B cell (primary cell): ENCODE measurements at regions not wholly inside any gene's neighbourhood (a gene's known extent, or its start where the extent isn't known, plus 50 kb on each side); places are given as distances from the start of the nearest gene placed in this dataset.

ENCODE experiments used
- ATAC-seq: fragments of 200-7000 bp; cut with Tn5 transposase; one replicate; pipeline ENCODE4 v1.10.0; 2021; ENCODE audit warnings: low read depth, mild to moderate bottlenecking, moderate number of reproducible peaks, moderate library complexity
- CTCF ChIA-PET: fragments of 350-600 bp; sonication (Branson Sonifier 250); formaldehyde crosslinking; loops from one replicate; lab custom pipeline; 2021; ENCODE audit warnings: antibody characterized with exemption, inconsistent platforms; lab: Charles Lee
- POLR2A ChIA-PET: fragments of 350-600 bp; sonication (Branson Sonifier 250); formaldehyde crosslinking; loops from one replicate; lab custom pipeline; 2021; ENCODE audit warnings: antibody characterized with exemption; lab: Charles Lee
- DNase-seq: peaks from one replicate; pipeline ENCODE4 v3.0.0; 2013
- H2AFZ ChIP-seq: 2 replicates; pipeline ENCODE4 v1.6.1; 2012; ENCODE audit warnings: mild to moderate bottlenecking, low read depth, low read length; ENCODE audit not compliant: insufficient read depth, poor library complexity, severe bottlenecking
- H3K27ac ChIP-seq, 2 donors: 1 replicate in 1 of 2; 2 replicates in 1 of 2; pipeline ENCODE4 v1.5.1; 2012 to 2013; ENCODE audit warnings: low read length in 2 of 2, mild to moderate bottlenecking in 2 of 2, moderate library complexity in 1 of 2
- H3K27me3 ChIP-seq, 4 experiments: fragments of 200-600 bp in 1 of 4; sonication (generic) in 1 of 4; replicated peaks in 1 of 4; 1 replicate in 2 of 4; 2 replicates in 2 of 4; pipeline versions ENCODE4 v1.6.1 to v1.7.0; 2013 to 2016; ENCODE audit warnings: low read length in 3 of 4, mild to moderate bottlenecking in 2 of 4, mixed read lengths in 1 of 4, moderate library complexity in 1 of 4; ENCODE audit not compliant: insufficient read depth in 4 of 4, control insufficient read depth in 3 of 4; ENCODE audit errors: control extremely low read depth in 1 of 4
- H3K36me3 ChIP-seq, 2 experiments: replicated peaks in 1 of 2; 1 replicate in 1 of 2; 2 replicates in 1 of 2; pipeline versions ENCODE4 v1.6.1 to v1.7.1; 2013; ENCODE audit warnings: low read length in 1 of 2; ENCODE audit not compliant: insufficient read depth in 2 of 2, control insufficient read depth in 1 of 2; ENCODE audit errors: control extremely low read depth in 1 of 2, extremely low read depth in 1 of 2
- H3K4me1 ChIP-seq, 2 donors: fragments of 200-600 bp in 1 of 2; sonication (generic) in 1 of 2; 1 replicate in 1 of 2; 2 replicates in 1 of 2; pipeline versions ENCODE4 v1.5.1 to v1.6.1; 2013 to 2017; ENCODE audit warnings: low read length in 2 of 2; ENCODE audit not compliant: control insufficient read depth in 2 of 2, insufficient read depth in 2 of 2
- H3K4me2 ChIP-seq: replicated peaks from 2 replicates; pipeline ENCODE3; 2012; ENCODE audit warnings: mild to moderate bottlenecking, low read depth, low read length; ENCODE audit not compliant: poor library complexity, severe bottlenecking
- H3K4me3 ChIP-seq, 5 experiments: fragments of 200-600 bp in 1 of 5; sonication (generic) in 1 of 5; 1 replicate in 3 of 5; 2 replicates in 2 of 5; pipeline versions ENCODE4 v1.5.1 to v1.7.0; 2011 to 2016; ENCODE audit warnings: low read length in 4 of 5, mild to moderate bottlenecking in 4 of 5, low read depth in 2 of 5, control low read depth in 1 of 5, moderate library complexity in 1 of 5; ENCODE audit not compliant: insufficient read depth in 1 of 5; ENCODE audit errors: control extremely low read depth in 1 of 5, extremely low read depth in 1 of 5
- H3K79me2 ChIP-seq: fragments of 200-600 bp; sonication (generic); one replicate; pipeline ENCODE4 v1.6.0; 2016; ENCODE audit warnings: low read length; ENCODE audit not compliant: control insufficient read depth, insufficient read depth
- H3K9ac ChIP-seq: fragments of 200-600 bp; sonication (generic); 2 replicates; pipeline ENCODE4 v1.6.1; 2017; ENCODE audit warnings: mild to moderate bottlenecking, low read length, moderate library complexity
- H3K9me3 ChIP-seq, 3 donors: one replicate each; pipeline versions ENCODE4 v1.6.1 to v1.7.1; 2013; ENCODE audit warnings: low read length in 2 of 3; ENCODE audit not compliant: control insufficient read depth in 2 of 3, insufficient read depth in 1 of 3; ENCODE audit errors: control extremely low read depth in 1 of 3
- H4K20me1 ChIP-seq: 2 replicates; pipeline ENCODE4 v1.6.0; 2012; ENCODE audit warnings: mild to moderate bottlenecking, low read length; ENCODE audit not compliant: insufficient read depth, control insufficient read depth, poor library complexity, severe bottlenecking
- H3K27ac Mint-ChIP-seq: one replicate; pipeline ENCODE4 v1.8.0; 2021; ENCODE audit warnings: mixed read lengths
- H3K27me3 Mint-ChIP-seq: one replicate; pipeline ENCODE4 v1.8.0; 2021; ENCODE audit warnings: mixed read lengths
- H3K4me1 Mint-ChIP-seq: one replicate; pipeline ENCODE4 v1.8.0; 2021; ENCODE audit warnings: mixed read lengths
- H3K4me3 Mint-ChIP-seq: one replicate; pipeline ENCODE4 v1.8.0; 2021; ENCODE audit warnings: mixed read lengths
- H3K9me3 Mint-ChIP-seq: one replicate; pipeline ENCODE4 v1.8.0; 2022; ENCODE audit warnings: mixed read lengths; ENCODE audit not compliant: insufficient read depth
- EZH2 ChIP-seq: IDR thresholded peaks from 2 replicates; pipeline ENCODE4 v1.6.1; 2012; ENCODE audit warnings: borderline replicate concordance, low read depth, mild to moderate bottlenecking, moderate library complexity, low read length; ENCODE audit not compliant: insufficient read depth, poor library complexity, severe bottlenecking
- WGBS: methylation state at CpG from one replicate; pipeline ENCODE4 v1.1.5; 2013; ENCODE audit warnings: missing lambda C conversion rate; ENCODE audit not compliant: insufficient coverage; 5-methylcytosine and 5-hydroxymethylcytosine counted together
- intact Hi-C: fragments of 100-400 bp; cut with micrococcal nuclease; formaldehyde crosslinking; loops from one replicate; pipeline ENCODE4 v1.10.0; 2022
- TF ChIP-seq, protein P1 (sequence below): fragments of 200-600 bp; IDR thresholded peaks from one replicate; pipeline ENCODE4 v1.8.0; 2022; ENCODE audit warnings: antibody characterized with exemption, mild to moderate bottlenecking

DNA sequence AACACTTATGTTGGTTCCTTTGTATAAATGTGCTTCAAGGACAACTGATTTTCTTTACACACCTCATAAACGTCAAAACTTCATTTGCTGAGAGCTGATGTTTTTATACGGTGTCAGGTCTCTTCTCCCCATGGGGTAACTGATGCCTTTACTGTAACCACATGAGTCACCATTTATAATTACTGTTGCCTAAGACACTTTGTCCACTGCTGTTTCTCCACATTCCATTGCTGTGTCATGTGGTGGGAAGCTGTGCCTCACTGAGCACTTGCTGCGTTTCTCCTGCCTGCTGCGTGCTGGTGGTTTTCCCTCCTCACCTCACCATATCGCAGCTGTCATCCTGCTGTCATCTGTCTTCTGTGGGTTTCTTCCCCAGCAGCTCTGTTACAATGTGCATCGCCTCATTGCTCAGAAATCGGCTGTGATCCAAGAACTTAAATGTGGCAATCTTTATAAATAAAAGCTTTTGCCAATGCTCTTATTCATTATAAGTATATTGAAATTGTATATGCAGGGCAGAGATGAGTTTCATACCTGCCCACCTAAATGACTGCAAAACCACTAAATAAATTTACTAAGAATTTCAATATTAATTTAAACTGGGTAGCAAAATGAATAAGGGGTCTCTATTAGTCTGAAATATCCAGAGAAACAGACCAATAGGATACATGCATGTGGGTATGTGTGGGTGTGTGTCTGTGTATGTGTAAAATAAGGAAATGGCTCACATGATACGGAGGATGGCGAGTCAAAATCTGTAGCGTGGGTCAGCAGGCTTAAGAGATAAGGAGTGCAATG lies 547.0 kb upstream of the SLITRK5 start:
- H3K4me2 ChIP-seq = no peak overlapping the region
- no peak for ATAC-seq
- no peak for TF ChIP-seq EZH2
- TF ChIP-seq, protein P1, sequence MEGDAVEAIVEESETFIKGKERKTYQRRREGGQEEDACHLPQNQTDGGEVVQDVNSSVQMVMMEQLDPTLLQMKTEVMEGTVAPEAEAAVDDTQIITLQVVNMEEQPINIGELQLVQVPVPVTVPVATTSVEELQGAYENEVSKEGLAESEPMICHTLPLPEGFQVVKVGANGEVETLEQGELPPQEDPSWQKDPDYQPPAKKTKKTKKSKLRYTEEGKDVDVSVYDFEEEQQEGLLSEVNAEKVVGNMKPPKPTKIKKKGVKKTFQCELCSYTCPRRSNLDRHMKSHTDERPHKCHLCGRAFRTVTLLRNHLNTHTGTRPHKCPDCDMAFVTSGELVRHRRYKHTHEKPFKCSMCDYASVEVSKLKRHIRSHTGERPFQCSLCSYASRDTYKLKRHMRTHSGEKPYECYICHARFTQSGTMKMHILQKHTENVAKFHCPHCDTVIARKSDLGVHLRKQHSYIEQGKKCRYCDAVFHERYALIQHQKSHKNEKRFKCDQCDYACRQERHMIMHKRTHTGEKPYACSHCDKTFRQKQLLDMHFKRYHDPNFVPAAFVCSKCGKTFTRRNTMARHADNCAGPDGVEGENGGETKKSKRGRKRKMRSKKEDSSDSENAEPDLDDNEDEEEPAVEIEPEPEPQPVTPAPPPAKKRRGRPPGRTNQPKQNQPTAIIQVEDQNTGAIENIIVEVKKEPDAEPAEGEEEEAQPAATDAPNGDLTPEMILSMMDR = no peak
- no peaks in the 10 kb centered on the region for H3K36me3 ChIP-seq
- H3K4me1 ChIP-seq = no peaks in the 10 kb centered on the region
- H3K9me3 Mint-ChIP-seq = peaks cover 2% of the 10 kb centered on the region
- no peak overlapping the region for H3K27ac ChIP-seq
- intact Hi-C loops = no loop called here
- CTCF ChIA-PET = no interaction called here
- POLR2A ChIA-PET = no interaction called here
- no peak for DNase-seq
- H3K9me3 ChIP-seq = no peaks in the 10 kb centered on the region
- H3K4me1 Mint-ChIP-seq = no peaks in the 10 kb centered on the region
- no peaks in the 10 kb centered on the region for H4K20me1 ChIP-seq
- no peaks in the 10 kb centered on the region for H3K79me2 ChIP-seq
- H3K9ac ChIP-seq = no peak overlapping the region
- H2AFZ ChIP-seq = no peak overlapping the region
- H3K27me3 ChIP-seq = no peaks in the 10 kb centered on the region
- H3K4me3 Mint-ChIP-seq = no peak overlapping the region
- no peaks in the 10 kb centered on the region for H3K27me3 Mint-ChIP-seq
- 69% methylated on average over 3 of the region's 10 CpGs for WGBS
- H3K27ac Mint-ChIP-seq = no peak overlapping the region
- no peak overlapping the region for H3K4me3 ChIP-seq

DNA sequence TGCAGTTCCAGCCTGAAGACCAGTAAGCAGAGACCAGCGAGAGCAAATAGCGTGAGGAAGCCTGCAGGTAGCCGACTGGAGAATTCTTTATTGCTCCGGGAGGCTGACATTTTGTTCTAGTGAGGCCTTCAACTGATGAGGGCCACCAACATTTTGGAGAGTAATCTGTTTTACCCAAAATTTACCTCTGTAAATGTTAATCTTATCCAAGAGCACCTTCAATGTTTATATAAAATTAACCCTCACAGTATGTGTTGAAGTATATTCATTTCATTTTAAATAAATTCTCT lies 546.4 kb upstream of the SLITRK5 start:
- Histone ChIP-seq H3K79me2 (no peaks in the 10 kb centered on the region), H3K4me1 (no peaks in the 10 kb centered on the region), H3K9ac (no peak overlapping the region), H3K27ac (no peak overlapping the region), H3K27me3 (no peaks in the 10 kb centered on the region), H3K36me3 (no peaks in the 10 kb centered on the region), H4K20me1 (no peaks in the 10 kb centered on the region), H3K9me3 (no peaks in the 10 kb centered on the region), H3K4me2 (no peak overlapping the region), H2AFZ (no peak overlapping the region), H3K4me3 (no peak overlapping the region)
- Mint-ChIP-seq H3K9me3 (peaks cover 2% of the 10 kb centered on the region), H3K27me3 (no peaks in the 10 kb centered on the region), H3K4me1 (no peaks in the 10 kb centered on the region), H3K4me3 (no peak overlapping the region), H3K27ac (no peak overlapping the region)
- CTCF ChIA-PET = no interaction called here
- TF ChIP-seq EZH2 = no peak
- TF ChIP-seq, protein P1 = no peak
- intact Hi-C loops = no loop called here
- POLR2A ChIA-PET = no interaction called here
- whole genome bisulfite sequencing = 91% methylated on average over 3 of the region's 4 CpGs
- ATAC-seq = no peak
- DNase-seq = no peak
